ENCODE measurements at regions not wholly inside any gene's neighbourhood (a gene's known extent, or its start where the extent isn't known, plus 50 kb on each side); places are given as distances from the start of the nearest gene placed in this dataset.
A peak's percentile ranks its signal among the peaks of the same experiment; 100 is the strongest.

- DNase-seq: no peak
Observed at GRCh38 chr16:85481738-85482137, 131.4 kb upstream of the GSE1 start.

- DNase-seq: peak; percentile 54
Observed at GRCh38 chr16:85483424-85483823, 129.7 kb upstream of the GSE1 start.

GRCh38 chr16:85484347-85485300 lies 128.5 kb upstream of the GSE1 start:
- peak; percentile 87 for DNase-seq

- DNase-seq: peak; percentile 58
Observed at GRCh38 chr16:85485379-85485778, 127.7 kb upstream of the GSE1 start.

- peak; percentile 54 for DNase-seq
Observed at GRCh38 chr16:85486256-85486915, 126.7 kb upstream of the GSE1 start.

- DNase-seq: no peak
Observed at GRCh38 chr16:85488414-85488813, 124.7 kb upstream of the GSE1 start.

- no peak for DNase-seq
Observed at GRCh38 chr16:85490407-85491057, 122.6 kb upstream of the GSE1 start.

GRCh38 chr16:85491058-85491771 lies 121.9 kb upstream of the GSE1 start:
- no peak for DNase-seq

GRCh38 chr16:85491798-85492294 lies 121.3 kb upstream of the GSE1 start:
- no peak for DNase-seq

GRCh38 chr16:85492295-85492864 lies 120.7 kb upstream of the GSE1 start:
- DNase-seq: no peak

GRCh38 chr16:85494315-85494714 lies 118.8 kb upstream of the GSE1 start:
- DNase-seq: no peak

GRCh38 chr16:85495259-85495658 lies 117.9 kb upstream of the GSE1 start:
- DNase-seq: no peak

GRCh38 chr16:85495823-85496538 lies 117.1 kb upstream of the GSE1 start:
- no peak for DNase-seq

GRCh38 chr16:85497622-85498314 lies 115.4 kb upstream of the GSE1 start:
- no peak for DNase-seq

GRCh38 chr16:85498607-85499006 lies 114.5 kb upstream of the GSE1 start:
- DNase-seq: no peak

GRCh38 chr16:85500220-85500619 lies 112.9 kb upstream of the GSE1 start:
- no peak for DNase-seq

- DNase-seq: no peak
Observed at GRCh38 chr16:85501900-85502299, 111.2 kb upstream of the GSE1 start.

- no peak for DNase-seq
Observed at GRCh38 chr16:85502357-85502756, 110.8 kb upstream of the GSE1 start.

GRCh38 chr16:85503679-85504231 lies 109.4 kb upstream of the GSE1 start:
- DNase-seq: no peak

- DNase-seq: no peak
Observed at GRCh38 chr16:85504242-85504641, 108.9 kb upstream of the GSE1 start.

Data from DMS79 (cell line).